GM18511 (cell line): ENCODE measurements at regions not wholly inside any gene's neighbourhood (a gene's known extent, or its start where the extent isn't known, plus 50 kb on each side); places are given as distances from the start of the nearest gene placed in this dataset.

Experiments
- ATAC-seq: cut with Tn5 transposase; IDR thresholded peaks from one replicate; pipeline ENCODE4 v1.9.1; 2021; ENCODE audit warnings: mild to moderate bottlenecking, moderate library complexity; ENCODE audit not compliant: unreplicated experiment

DNA sequence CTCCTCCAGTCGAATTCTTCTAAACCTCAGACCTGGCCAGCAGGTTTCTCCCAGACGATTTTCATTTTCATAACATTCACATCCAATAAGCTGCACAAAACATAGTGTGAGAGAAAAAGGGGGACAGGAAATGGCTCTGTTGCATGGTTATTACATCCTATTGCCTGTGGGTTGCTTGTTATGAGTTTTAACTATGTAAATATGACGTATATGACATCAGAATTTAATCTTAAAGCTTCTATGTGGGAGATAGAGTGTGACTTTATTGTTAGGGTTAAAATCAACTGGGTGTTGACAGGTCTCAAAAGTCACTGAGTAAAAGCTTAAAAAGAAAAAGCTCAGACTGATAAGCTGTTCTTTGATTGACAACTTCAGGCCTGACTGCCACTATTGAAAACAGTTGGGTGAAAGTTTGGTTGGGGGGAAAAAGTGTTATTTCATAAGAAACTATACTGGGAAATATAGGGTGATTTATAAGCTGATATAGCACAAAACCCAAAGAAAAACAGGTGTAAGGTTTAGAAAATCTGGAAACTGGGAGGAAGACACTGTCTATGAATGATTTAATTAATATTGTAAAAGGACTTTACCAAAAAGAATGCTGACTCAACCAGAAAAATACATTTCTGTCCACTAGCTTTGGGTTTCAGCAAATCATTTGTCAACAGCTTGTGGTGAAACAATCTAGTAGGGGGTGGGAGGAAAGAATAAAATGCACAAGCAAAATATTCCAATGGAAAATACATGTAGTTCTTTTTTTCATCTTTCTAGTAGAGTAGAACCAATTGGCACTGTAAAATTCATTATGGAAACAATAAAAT, 134.1 kb upstream of the CEP162 start:
- ATAC-seq: no peak

GRCh38 chr6:84360039-84360438, 132.6 kb upstream of the CEP162 start:
- ATAC-seq: no peak

DNA sequence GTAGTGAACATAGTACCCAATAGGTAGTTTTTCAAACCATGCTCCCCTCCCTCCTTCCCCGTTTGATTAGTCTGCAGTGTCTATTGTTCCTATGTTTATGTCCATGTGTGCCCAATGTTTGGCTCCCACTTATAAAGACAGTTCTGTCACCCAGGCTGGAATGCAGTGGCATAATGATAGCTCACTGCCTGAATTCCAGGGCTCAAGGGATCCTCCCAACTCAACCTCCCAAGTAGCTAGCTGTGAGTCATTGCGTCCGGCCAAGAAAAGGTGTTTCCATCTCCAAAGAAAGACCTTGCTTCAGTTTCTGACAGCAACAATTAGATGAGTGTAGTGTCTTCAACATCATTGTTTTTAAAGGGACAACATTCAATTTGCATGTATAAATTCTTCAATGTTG, 131.1 kb upstream of the CEP162 start:
- no peak for ATAC-seq

DNA sequence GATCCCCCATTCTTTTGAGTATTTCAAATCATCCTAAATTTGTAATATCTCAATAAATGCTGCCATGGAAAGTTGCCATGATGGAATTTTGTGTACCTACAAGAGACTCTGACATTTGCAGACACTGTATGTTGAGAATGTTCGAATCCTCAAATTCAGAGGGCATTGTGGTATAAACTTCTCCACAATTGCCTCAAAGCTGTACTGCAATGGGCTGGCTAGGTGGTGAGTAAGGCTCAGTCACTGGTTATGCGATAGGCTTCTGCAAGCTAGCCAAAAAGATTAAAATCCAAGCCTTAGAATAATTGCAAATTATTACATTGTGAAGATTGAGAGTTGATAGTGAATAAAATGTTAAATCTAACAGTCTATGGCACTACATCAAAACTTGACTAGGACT, 130.2 kb upstream of the CEP162 start:
- ATAC-seq: no peak

DNA sequence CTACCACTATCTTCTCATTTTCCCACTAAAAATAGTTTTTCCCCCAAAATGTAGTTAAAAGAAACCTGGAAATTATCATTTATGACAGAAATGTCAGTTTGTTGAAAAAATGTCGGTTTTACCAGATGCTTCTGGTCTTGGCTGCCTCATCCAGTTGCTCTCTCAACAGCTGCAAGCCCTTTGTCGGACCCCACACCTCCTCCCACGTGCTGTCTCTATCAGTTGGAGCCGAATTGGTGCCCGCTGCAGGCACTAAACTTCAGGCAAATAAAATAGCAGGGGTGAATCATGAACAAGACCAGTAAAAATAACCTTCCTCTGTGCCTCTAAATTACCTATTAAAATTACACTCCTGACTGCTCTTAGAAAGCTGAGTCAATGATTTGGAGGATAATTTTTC, 129.5 kb upstream of the CEP162 start:
- no peak for ATAC-seq

- no peak for ATAC-seq
These were observed 126.3 kb upstream of the CEP162 start for GRCh38 chr6:84353459-84354423.

DNA sequence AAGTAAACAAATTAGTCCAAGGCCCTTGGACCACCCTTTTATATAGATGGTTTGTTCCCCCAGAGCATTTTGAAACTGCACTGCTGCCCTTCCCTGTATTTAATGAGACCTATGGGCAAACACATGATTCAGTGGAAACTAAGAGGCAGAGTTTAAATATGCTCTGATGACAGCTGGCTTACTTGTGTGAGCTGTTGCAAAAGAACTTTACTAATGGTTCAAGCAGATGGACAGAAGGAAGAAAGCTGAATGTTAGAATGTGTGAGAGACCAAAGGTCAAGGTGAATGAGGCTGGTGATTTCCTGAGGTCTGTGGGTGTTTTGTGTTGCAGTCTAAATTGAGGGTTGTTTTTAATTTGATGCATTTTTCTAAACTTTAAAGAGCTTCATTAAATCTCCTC, 123.0 kb upstream of the CEP162 start:
- ATAC-seq: no peak

GRCh38 chr6:84349542-84349941, 122.1 kb upstream of the CEP162 start:
- no peak for ATAC-seq

DNA sequence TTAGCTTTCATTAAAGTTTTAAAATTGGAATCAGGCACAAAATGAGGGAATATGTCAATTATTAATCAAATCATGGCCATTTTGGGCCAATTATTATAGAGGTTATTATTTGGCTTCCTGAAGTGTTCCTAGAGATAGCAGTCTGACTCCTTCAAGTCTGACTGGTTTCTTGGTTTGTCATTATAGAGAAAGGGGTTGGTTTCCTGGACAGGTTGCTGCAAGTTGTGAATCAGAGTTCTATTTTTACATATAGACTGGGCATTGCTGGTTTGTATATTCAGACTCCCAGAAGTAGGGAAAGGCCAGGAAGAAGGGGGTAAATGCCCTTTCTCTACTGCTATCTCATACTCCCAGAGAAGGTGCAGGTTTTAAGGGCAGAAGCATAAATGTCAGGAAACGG, 121.4 kb upstream of the CEP162 start:
- no peak for ATAC-seq

GRCh38 chr6:84346372-84346771, 118.9 kb upstream of the CEP162 start:
- no peak for ATAC-seq

- ATAC-seq: no peak
These were observed 116.6 kb upstream of the CEP162 start for GRCh38 chr6:84344005-84344404.

DNA sequence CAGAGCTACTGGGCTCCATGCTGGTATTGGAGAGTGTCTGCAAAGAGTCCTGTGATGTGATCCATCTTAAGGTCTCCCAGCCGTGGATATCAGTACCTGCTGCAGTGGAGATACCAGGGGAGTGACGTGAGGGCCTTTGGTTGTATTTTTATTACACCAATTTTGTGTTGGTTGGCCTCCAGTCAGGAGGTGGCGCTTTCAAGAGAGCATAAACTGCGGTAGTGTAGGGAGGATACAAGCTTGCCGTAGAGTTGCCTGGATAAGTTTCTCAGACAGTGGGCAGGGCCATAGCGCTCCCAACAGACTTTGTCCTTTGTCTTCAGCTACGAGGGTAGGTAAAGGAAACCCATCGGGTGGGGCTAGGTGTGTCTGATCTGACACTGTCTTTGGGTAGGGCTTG, 113.0 kb upstream of the CEP162 start:
- ATAC-seq: no peak

GRCh38 chr6:84333842-84334241, 106.4 kb upstream of the CEP162 start:
- ATAC-seq: no peak

GRCh38 chr6:84332139-84333034, 104.9 kb upstream of the CEP162 start:
- peak; percentile 95 for ATAC-seq

GRCh38 chr6:84330325-84330724, 102.9 kb upstream of the CEP162 start:
- no peak for ATAC-seq

GRCh38 chr6:84329516-84329915, 102.1 kb upstream of the CEP162 start:
- no peak for ATAC-seq

DNA sequence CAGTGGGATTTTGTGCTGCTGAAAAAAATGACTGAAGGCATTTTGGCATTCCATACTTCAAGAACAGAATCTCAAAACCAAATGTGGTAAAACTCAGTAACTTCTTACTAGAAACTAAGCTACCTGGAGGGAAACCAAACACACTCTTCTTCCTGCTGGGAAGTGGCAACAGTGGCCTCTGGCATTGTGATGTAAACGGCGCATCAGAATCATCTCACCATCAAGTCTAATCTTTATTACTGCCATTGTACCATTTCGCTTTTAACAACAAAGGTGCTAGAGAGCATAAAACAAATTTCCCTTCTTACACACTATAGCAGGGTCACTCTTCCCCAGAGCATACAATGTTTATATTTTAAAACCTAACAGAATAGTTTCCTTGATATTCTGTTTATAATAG, 101.6 kb upstream of the CEP162 start:
- ATAC-seq: no peak

DNA sequence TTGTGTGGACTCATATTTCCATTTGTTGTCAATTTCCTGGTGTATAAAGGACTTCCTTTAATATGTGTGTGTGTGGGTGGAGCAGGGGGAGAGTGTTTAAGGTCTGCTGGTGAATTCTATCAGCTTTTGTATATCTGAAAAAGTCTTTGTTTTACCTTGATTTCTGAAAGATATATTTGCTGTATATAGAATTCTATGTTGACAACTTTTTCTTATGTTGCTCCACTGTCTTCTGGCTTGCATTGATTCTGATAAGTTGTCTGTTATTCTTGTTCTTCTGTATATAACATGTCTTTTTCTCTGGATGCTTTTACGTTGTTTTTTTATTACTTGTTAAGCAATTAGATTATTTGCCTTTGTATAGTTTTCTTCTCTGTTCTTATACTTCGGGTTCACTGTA, 90.0 kb upstream of the CEP162 start:
- no peak for ATAC-seq

DNA sequence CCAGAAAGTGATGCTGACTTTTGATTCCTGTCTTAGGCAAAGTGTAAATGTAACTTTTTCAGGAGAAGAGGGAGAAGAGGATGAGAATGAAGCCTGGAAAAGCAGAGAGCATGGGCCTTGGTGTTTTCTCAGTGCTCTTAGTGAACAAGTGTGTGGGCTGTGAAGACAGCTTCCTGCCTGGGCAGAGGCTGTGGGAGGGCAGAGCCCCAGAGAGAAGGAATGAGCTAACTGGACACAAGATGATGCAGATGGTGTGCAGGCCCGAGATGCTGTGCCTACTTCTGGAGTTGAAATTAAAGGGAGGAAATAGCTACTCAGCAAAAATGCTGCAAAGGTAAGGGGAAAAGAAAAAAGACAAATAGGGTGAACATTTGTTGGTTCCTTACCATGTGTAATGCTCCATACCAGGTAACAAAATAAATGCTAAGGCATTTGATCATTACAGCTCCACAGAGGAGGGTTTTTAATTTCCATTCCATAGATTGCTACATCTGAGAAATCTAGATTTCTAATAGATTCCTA, 87.0 kb upstream of the CEP162 start:
- ATAC-seq: no peak

- no peak for ATAC-seq
These were observed 81.9 kb upstream of the CEP162 start for GRCh38 chr6:84309336-84309735.

DNA sequence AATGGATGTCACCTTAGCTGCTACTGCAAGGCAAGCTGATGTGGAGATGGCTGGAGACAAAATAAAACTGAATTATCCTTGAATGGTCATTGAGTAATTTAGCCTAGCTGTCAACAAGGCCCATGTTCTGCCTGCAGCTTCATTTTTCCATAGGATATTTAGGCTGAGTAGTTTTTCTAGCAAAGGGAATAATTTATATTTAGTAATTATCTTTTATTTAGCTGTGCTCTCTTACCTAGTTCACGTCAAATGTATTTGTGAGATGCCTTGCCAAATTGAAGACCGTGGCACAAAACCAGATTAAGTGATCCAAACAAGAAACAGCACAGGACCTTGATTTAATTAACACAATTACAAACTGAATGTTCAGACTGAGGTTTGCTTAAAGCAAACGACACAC, 77.4 kb upstream of the CEP162 start:
- ATAC-seq: no peak
